GM12878 (cell line): ENCODE measurements at regions not wholly inside any gene's neighbourhood (a gene's known extent, or its start where the extent isn't known, plus 50 kb on each side); places are given as distances from the start of the nearest gene placed in this dataset.

Source experiments
- CHD2 ChIP-seq: IDR thresholded peaks from 2 replicates; pipeline ENCODE4 v1.6.1; 2011; ENCODE audit warnings: low read depth, low read length, improper control_type of control experiment, borderline replicate concordance
- EGR1 ChIP-seq, 2 experiments: IDR thresholded peaks; 1 replicate in 1 of 2; 2 replicates in 1 of 2; pipeline ENCODE4 v1.6.1; 2011 to 2012; ENCODE audit warnings: low read depth in 2 of 2, low read length in 2 of 2, borderline replicate concordance in 1 of 2, mild to moderate bottlenecking in 1 of 2, moderate library complexity in 1 of 2
- ETV6 ChIP-seq, 2 experiments: fragments of 450-650 bp in 1 of 2; IDR thresholded peaks in 1 of 2; conservative IDR thresholded peaks in 1 of 2; 2 replicates each; pipeline ENCODE4 v1.6.1; 2014; ENCODE audit warnings: antibody characterized with exemption in 1 of 2, borderline replicate concordance in 1 of 2, low read depth in 1 of 2, mild to moderate bottlenecking in 1 of 2, moderate library complexity in 1 of 2
- MEF2B ChIP-seq: fragments of 450-650 bp; IDR thresholded peaks from 2 replicates; pipeline ENCODE4 v1.6.1; 2018; ENCODE audit warnings: mild to moderate bottlenecking, moderate library complexity; ENCODE audit not compliant: partially characterized antibody, poor library complexity, severe bottlenecking
- NRF1 ChIP-seq: conservative IDR thresholded peaks from 2 replicates; pipeline ENCODE4 v1.6.1; 2011; ENCODE audit warnings: mild to moderate bottlenecking, low read depth, low read length, improper control_type of control experiment
- TF ChIP-seq, protein P1 (sequence below): IDR thresholded peaks from 2 replicates; pipeline ENCODE4 v1.6.1; 2012; ENCODE audit warnings: low read length, inconsistent platforms
- TF ChIP-seq, protein P2 (sequence below): fragments of 450-650 bp; IDR thresholded peaks from 2 replicates; pipeline ENCODE4 v1.6.1; 2016; ENCODE audit warnings: mild to moderate bottlenecking
- TF ChIP-seq, protein P3 (sequence below): fragments of 450-650 bp; IDR thresholded peaks from 2 replicates; pipeline ENCODE4 v1.6.1; 2017; ENCODE audit warnings: low read depth, mild to moderate bottlenecking, moderate library complexity

DNA sequence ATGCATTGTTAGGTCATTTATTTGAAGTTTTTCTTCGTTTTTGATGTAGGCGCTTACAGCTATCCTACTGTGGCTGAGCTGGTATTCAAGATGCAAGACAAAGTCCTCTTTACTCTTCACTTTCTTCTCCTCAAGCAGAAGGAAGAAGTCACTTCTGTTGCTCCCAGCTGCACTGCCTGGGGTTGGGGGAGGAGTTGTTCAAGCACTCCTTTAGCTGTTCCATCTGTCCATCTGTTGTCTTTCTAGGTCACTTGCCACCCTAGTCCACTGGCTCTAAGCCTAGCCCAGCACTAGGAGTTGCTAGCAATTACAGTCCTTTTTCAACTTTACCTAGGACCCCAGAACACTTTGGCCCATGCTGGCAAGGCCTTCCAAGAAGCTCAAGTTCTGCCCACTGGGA lies 200.6 kb upstream of the RBMS1 start (continued):
- TF ChIP-seq, protein P1, sequence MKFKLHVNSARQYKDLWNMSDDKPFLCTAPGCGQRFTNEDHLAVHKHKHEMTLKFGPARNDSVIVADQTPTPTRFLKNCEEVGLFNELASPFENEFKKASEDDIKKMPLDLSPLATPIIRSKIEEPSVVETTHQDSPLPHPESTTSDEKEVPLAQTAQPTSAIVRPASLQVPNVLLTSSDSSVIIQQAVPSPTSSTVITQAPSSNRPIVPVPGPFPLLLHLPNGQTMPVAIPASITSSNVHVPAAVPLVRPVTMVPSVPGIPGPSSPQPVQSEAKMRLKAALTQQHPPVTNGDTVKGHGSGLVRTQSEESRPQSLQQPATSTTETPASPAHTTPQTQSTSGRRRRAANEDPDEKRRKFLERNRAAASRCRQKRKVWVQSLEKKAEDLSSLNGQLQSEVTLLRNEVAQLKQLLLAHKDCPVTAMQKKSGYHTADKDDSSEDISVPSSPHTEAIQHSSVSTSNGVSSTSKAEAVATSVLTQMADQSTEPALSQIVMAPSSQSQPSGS: no peak
- TF ChIP-seq ETV6 (conservative IDR thresholded peaks at IDR 0.05 in 1 of 2, IDR thresholded peaks at IDR 0.05 in 1 of 2; ENCODE audit: borderline replicate concordance in 1 of 2, low read depth in 1 of 2): no peak
- TF ChIP-seq NRF1: no peak
- no peak for TF ChIP-seq CHD2
- no peak for TF ChIP-seq EGR1 (IDR thresholded peaks at IDR 0.05; ENCODE audit: borderline replicate concordance in 1 of 2, low read depth in 2 of 2, low read length in 2 of 2)
- TF ChIP-seq, protein P2, sequence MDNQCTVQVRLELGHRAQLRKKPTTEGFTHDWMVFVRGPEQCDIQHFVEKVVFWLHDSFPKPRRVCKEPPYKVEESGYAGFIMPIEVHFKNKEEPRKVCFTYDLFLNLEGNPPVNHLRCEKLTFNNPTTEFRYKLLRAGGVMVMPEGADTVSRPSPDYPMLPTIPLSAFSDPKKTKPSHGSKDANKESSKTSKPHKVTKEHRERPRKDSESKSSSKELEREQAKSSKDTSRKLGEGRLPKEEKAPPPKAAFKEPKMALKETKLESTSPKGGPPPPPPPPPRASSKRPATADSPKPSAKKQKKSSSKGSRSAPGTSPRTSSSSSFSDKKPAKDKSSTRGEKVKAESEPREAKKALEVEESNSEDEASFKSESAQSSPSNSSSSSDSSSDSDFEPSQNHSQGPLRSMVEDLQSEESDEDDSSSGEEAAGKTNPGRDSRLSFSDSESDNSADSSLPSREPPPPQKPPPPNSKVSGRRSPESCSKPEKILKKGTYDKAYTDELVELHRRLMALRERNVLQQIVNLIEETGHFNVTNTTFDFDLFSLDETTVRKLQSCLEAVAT: no peak
- no peak for TF ChIP-seq MEF2B
- TF ChIP-seq, protein P3, sequence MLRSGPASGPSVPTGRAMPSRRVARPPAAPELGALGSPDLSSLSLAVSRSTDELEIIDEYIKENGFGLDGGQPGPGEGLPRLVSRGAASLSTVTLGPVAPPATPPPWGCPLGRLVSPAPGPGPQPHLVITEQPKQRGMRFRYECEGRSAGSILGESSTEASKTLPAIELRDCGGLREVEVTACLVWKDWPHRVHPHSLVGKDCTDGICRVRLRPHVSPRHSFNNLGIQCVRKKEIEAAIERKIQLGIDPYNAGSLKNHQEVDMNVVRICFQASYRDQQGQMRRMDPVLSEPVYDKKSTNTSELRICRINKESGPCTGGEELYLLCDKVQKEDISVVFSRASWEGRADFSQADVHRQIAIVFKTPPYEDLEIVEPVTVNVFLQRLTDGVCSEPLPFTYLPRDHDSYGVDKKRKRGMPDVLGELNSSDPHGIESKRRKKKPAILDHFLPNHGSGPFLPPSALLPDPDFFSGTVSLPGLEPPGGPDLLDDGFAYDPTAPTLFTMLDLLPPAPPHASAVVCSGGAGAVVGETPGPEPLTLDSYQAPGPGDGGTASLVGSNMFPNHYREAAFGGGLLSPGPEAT: no peak
